22Rv1 (cell line): ENCODE measurements at regions not wholly inside any gene's neighbourhood (a gene's known extent, or its start where the extent isn't known, plus 50 kb on each side); places are given as distances from the start of the nearest gene placed in this dataset.
"Not testable (repeated sequence)": the region's sequence is repeated elsewhere in the genome, so short reads cannot be mapped to it uniquely, and the experiment has no call there.

Experiments
- CTCF ChIP-seq: fragments of 450-650 bp; IDR thresholded peaks from 2 replicates; pipeline ENCODE4 v1.5.1; 2017; ENCODE audit warnings: mild to moderate bottlenecking
- ZFX ChIP-seq: fragments of 450-650 bp; IDR thresholded peaks from 2 replicates; pipeline ENCODE4 v1.6.1; 2017; ENCODE audit warnings: antibody characterized with exemption, borderline replicate concordance

DNA sequence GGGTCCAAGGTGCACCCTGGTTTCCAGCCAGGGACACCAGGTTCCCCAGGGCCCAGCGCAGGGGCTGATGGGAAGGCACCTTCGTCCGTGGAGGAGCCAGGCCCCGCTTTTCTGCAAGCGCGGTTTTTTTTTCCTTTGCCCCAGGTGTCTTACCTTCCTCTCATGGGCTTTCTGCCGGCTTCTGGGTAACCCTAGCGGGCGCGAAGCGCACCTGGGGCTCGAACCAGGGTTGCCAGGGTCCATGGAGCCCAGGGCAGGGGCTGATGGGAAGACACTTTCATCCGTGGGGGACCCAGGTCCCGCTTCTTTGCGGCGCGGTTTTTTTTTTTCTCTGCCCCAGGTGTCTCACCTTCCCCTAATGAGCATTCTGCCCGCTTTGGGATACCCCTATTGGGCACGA lies 529.3 kb downstream of the FOXD4L4 start:
- not testable (repeated sequence) for TF ChIP-seq CTCF, ZFX
